ENCODE measurements at regions not wholly inside any gene's neighbourhood (a gene's known extent, or its start where the extent isn't known, plus 50 kb on each side); places are given as distances from the start of the nearest gene placed in this dataset.

- no peaks in the 10 kb centered on the region for H3F3A ChIP-seq (ENCODE audit: control insufficient read depth, insufficient read depth)
- H3K79me2 ChIP-seq (ENCODE audit: control insufficient read depth, low read length) = no peaks in the 10 kb centered on the region
- H3K4me2 ChIP-seq (ENCODE audit: low read length) = no peak overlapping the region
- H3K9me2 ChIP-seq (replicated peaks; ENCODE audit: control insufficient read depth, low read length) = no peaks in the 10 kb centered on the region
- H3K4me3 ChIP-seq (ENCODE audit: low read length) = no peak overlapping the region
- no peak for TF ChIP-seq CTCF (IDR thresholded peaks at IDR 0.05; ENCODE audit: low read depth, low read length, poor library complexity, severe bottlenecking)
- TF ChIP-seq EZH2phosphoT487 (IDR thresholded peaks at IDR 0.05; ENCODE audit: borderline replicate concordance, low read length) = no peak
- no peaks in the 10 kb centered on the region for H3K9me3 ChIP-seq (ENCODE audit: control insufficient read depth, insufficient read depth, low read length)
- H3K27me3 ChIP-seq (ENCODE audit: control insufficient read depth, low read length) = no peaks in the 10 kb centered on the region
- peaks cover 20% of the 10 kb centered on the region for H3K4me1 ChIP-seq (ENCODE audit: control insufficient read depth, low read length)
- no peak overlapping the region for H3K27ac ChIP-seq (ENCODE audit: low read depth, low read length)
- H3K36me3 ChIP-seq (ENCODE audit: control insufficient read depth, low read length) = no peaks in the 10 kb centered on the region
- no peaks in the 10 kb centered on the region for H4K20me1 ChIP-seq (ENCODE audit: control insufficient read depth, insufficient read depth, low read depth, low read length)
These were observed 95.5 kb upstream of the NEDD9 start for GRCh38 chr6:11327961-11328360.

- H3K27ac ChIP-seq (ENCODE audit: low read depth, low read length) = no peak overlapping the region
- peaks cover 10% of the 10 kb centered on the region for H3K4me1 ChIP-seq (ENCODE audit: control insufficient read depth, low read length)
- H3K9me3 ChIP-seq (ENCODE audit: control insufficient read depth, insufficient read depth, low read length) = no peaks in the 10 kb centered on the region
- TF ChIP-seq CTCF (IDR thresholded peaks at IDR 0.05; ENCODE audit: low read depth, low read length, poor library complexity, severe bottlenecking) (no peak), EZH2phosphoT487 (IDR thresholded peaks at IDR 0.05; ENCODE audit: borderline replicate concordance, low read length) (no peak)
- H3K27me3 ChIP-seq (ENCODE audit: control insufficient read depth, low read length) = no peaks in the 10 kb centered on the region
- H3K4me2 ChIP-seq (ENCODE audit: low read length) = no peak overlapping the region
- H3K36me3 ChIP-seq (ENCODE audit: control insufficient read depth, low read length) = no peaks in the 10 kb centered on the region
- no peaks in the 10 kb centered on the region for H3K79me2 ChIP-seq (ENCODE audit: control insufficient read depth, low read length)
- no peaks in the 10 kb centered on the region for H3K9me2 ChIP-seq (replicated peaks; ENCODE audit: control insufficient read depth, low read length)
- H4K20me1 ChIP-seq (ENCODE audit: control insufficient read depth, insufficient read depth, low read depth, low read length) = no peaks in the 10 kb centered on the region
- H3F3A ChIP-seq (ENCODE audit: control insufficient read depth, insufficient read depth) = no peaks in the 10 kb centered on the region
- no peak overlapping the region for H3K4me3 ChIP-seq (ENCODE audit: low read length)
These were observed 93.6 kb upstream of the NEDD9 start for GRCh38 chr6:11326116-11326515.

- Histone ChIP-seq H3K9me3 (ENCODE audit: control insufficient read depth, insufficient read depth, low read length) (no peaks in the 10 kb centered on the region), H3K79me2 (ENCODE audit: control insufficient read depth, low read length) (no peaks in the 10 kb centered on the region), H3K36me3 (ENCODE audit: control insufficient read depth, low read length) (no peaks in the 10 kb centered on the region), H3F3A (ENCODE audit: control insufficient read depth, insufficient read depth) (no peaks in the 10 kb centered on the region), H4K20me1 (ENCODE audit: control insufficient read depth, insufficient read depth, low read depth, low read length) (no peaks in the 10 kb centered on the region), H3K27ac (ENCODE audit: low read depth, low read length) (no peak overlapping the region), H3K27me3 (ENCODE audit: control insufficient read depth, low read length) (no peaks in the 10 kb centered on the region), H3K4me2 (ENCODE audit: low read length) (no peak overlapping the region), H3K4me3 (ENCODE audit: low read length) (no peak overlapping the region), H3K9me2 (replicated peaks; ENCODE audit: control insufficient read depth, low read length) (no peaks in the 10 kb centered on the region), H3K4me1 (ENCODE audit: control insufficient read depth, low read length) (no peaks in the 10 kb centered on the region)
- TF ChIP-seq CTCF (IDR thresholded peaks at IDR 0.05; ENCODE audit: low read depth, low read length, poor library complexity, severe bottlenecking) (no peak), EZH2phosphoT487 (IDR thresholded peaks at IDR 0.05; ENCODE audit: borderline replicate concordance, low read length) (no peak)
These were observed 92.1 kb upstream of the NEDD9 start for GRCh38 chr6:11324453-11325015.
